H7 (cell line): ENCODE measurements at regions not wholly inside any gene's neighbourhood (a gene's known extent, or its start where the extent isn't known, plus 50 kb on each side); places are given as distances from the start of the nearest gene placed in this dataset.
A peak's percentile ranks its signal among the peaks of the same experiment; 100 is the strongest.

Experiments used
- DNase-seq: peaks from one replicate; pipeline ENCODE4 v3.0.0; 2012
- H3K27me3 ChIP-seq: 2 replicates; pipeline ENCODE4 v1.6.0; 2011; ENCODE audit warnings: mild to moderate bottlenecking, low read length; ENCODE audit not compliant: control insufficient read depth, insufficient read depth
- H3K36me3 ChIP-seq: replicated peaks from 2 replicates; pipeline ENCODE4 v1.5.1; 2011; ENCODE audit warnings: low read length; ENCODE audit not compliant: control insufficient read depth, insufficient read depth
- H3K4me3 ChIP-seq: 2 replicates; pipeline ENCODE4 v1.5.1; 2011; ENCODE audit warnings: low read depth, mild to moderate bottlenecking, control low read depth, low read length, moderate library complexity; ENCODE audit not compliant: insufficient read depth

DNA sequence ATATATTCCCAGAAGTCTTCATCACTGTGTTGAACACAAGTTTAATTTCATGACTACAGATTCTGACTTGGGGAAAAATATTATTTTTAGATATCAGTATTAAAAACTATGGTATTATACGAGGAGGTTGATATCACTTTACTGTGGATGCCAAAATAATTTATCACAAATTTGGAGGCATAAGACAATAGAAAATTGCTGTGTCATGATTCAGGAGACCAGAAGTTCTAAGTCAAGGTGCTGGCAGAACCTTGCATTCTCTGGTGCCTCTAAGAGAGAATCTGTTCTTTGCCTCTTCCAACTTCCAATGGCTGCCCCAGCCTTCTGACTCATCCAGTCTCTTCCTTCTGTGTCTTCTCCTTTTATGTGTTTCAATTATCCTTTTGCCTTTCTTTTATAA lies 325.0 kb upstream of the CNTN4 start:
- Histone ChIP-seq H3K27me3 (no peaks in the 10 kb centered on the region), H3K36me3 (no peaks in the 10 kb centered on the region), H3K4me3 (no peak overlapping the region)
- DNase-seq = no peak

DNA sequence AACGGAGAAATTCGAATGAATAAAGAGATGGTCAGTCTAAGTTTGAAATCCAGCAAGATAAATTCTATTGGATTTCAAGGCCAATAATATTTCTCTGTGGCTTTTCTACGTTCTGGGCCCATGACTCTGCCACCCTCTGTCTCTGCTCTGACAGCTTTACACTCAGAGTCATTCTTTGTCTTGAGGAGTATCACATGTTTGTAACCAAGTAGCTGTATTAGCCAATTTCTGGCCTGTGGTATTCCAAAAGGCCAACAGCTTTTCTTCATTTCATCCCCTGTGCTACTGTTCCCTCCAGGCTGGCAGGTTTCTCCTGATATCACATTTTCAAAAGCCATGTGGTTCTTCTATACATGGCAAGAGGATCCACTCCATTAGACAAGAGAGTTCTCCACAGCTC lies 324.1 kb upstream of the CNTN4 start:
- Histone ChIP-seq H3K4me3 (no peak overlapping the region), H3K27me3 (no peaks in the 10 kb centered on the region), H3K36me3 (no peaks in the 10 kb centered on the region)
- DNase-seq = no peak

DNA sequence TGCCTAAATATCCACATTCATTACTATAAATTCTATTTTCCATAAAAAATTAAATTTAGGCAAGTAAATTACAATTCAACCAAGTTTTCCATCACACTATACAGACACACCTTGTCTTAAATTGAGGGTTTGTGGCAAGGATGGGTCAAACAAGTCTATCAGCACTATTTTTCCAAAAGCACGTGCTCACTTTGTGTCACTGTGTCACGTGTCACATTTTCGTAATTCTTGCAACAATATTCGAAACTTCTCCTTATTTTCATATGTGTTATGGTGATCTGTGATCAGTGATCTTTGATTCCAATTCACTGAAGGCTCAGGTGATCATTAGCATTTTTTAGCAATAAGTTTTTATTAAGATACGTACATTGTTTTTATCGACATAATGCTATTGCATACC lies 323.3 kb upstream of the CNTN4 start:
- no peak overlapping the region for H3K4me3 ChIP-seq
- H3K27me3 ChIP-seq = no peaks in the 10 kb centered on the region
- H3K36me3 ChIP-seq = no peaks in the 10 kb centered on the region
- no peak for DNase-seq

DNA sequence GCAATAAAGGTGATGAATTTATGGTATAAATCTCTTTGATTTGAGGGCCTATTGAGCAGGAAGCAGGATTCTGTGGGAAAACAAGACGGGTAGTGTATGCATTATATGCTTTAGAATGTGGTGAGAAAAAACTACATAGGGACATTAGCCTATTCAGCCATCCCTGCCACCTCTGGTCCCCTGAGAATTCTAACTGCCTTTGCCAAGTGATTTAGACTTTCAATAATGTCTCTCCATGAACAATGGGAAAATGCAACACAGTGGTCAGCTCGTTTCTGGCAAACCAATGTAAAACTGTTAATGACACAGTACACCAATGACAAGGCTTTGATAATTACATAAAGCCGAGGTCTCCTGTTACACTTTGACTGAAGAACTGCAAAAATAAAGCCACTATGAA lies 314.7 kb upstream of the CNTN4 start:
- no peak for DNase-seq
- Histone ChIP-seq H3K4me3 (no peak overlapping the region), H3K27me3 (no peaks in the 10 kb centered on the region), H3K36me3 (no peaks in the 10 kb centered on the region)

DNA sequence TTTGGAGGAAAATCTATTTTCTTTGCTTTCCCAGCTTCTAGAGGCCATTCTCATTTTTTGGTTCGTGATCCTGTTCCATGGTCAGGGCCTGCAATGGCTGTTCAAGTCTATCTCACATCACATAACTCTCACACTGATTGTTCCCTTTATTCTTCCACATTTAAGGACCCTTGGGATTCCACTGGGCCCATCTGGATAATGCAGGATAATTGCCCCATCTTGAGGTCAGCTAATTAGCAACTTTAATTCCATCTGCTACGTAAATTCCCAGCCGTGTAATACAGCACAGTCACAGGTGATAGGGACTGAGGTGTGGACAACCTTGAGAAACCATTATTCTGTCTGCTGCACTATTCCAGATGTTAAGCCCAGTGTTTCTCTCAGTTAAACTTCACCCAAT lies 311.6 kb upstream of the CNTN4 start:
- H3K4me3 ChIP-seq = no peak overlapping the region
- DNase-seq = no peak

DNA sequence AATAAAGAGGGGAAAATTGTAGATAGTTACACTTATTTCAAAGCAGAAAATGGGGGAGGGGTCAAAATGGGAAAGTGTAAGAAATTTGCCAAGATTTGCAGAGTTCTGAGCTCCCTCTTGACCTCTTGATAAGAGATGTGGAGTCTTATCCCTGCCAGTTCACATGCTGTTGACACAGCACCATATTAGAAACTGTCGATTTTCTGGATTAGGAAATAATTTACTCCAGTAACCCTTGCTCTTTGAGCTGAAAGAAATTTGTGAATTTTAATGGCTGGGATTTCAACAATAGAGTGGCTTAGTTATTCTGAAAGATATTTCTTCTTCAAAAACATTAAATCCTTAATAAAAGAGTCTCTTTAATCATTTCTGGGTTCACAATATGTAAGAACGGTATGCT lies 306.2 kb upstream of the CNTN4 start:
- DNase-seq = no peak
- no peak overlapping the region for H3K4me3 ChIP-seq
- H3K36me3 ChIP-seq = no peaks in the 10 kb centered on the region
- H3K27me3 ChIP-seq = no peaks in the 10 kb centered on the region

More for the DNA sequence above, 311.6 kb upstream of the CNTN4 start:
- Histone ChIP-seq H3K27me3 (no peaks in the 10 kb centered on the region), H3K36me3 (no peaks in the 10 kb centered on the region)

DNA sequence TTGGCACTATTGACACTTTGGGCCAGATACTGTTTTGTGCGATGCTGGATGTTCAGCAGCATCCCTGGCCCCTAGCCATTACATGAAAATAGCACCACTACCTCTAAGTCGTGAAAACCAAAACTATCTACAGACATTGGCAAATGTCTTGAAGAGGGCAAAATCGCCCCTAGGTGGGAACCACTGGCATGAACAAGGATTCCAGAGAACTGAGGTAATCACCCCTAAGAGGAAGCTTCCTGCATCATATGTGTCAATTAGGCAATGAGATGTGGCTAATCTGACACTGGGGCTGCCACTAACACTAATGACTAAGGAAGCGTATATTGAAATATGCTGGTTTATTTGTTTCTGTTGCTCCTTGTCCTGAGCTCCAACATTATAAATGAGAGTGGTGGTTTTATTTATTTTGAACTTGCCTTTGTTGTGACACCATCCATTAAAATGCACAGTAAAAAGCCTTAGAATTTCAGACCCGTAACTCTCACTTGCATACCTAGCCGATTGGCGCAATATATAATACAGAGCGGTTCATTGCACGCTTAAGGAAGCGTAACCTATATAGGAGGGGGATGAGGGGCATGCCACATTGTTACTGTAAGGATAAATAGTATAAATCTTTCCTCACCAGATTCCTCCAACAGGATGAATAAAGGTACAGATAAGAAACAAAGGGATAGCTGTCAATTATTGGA lies 299.8 kb upstream of the CNTN4 start:
- Histone ChIP-seq H3K36me3 (no peaks in the 10 kb centered on the region), H3K4me3 (no peak overlapping the region), H3K27me3 (no peaks in the 10 kb centered on the region)
- peak; percentile 6 for DNase-seq

DNA sequence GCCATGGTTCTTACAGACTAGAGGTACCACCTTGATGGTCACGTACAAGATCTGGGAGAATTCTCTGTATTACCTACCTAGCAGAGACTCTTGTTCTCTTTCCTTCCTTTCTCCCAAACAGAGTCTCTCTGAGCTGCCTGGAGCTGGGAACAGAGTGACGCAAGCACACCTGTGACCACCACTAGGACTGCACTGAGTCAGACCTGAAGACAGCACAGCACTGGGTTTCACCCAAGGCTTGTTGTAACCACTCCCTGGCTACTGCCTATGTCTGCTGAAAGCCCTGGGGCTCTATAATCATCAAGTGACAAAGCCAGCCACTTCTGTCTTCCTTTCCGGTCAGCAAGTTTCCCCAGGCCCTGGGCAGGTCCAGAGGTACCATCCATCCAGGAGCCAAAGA lies 293.3 kb upstream of the CNTN4 start:
- Histone ChIP-seq H3K36me3 (no peaks in the 10 kb centered on the region), H3K27me3 (no peaks in the 10 kb centered on the region), H3K4me3 (no peak overlapping the region)
- no peak for DNase-seq

DNA sequence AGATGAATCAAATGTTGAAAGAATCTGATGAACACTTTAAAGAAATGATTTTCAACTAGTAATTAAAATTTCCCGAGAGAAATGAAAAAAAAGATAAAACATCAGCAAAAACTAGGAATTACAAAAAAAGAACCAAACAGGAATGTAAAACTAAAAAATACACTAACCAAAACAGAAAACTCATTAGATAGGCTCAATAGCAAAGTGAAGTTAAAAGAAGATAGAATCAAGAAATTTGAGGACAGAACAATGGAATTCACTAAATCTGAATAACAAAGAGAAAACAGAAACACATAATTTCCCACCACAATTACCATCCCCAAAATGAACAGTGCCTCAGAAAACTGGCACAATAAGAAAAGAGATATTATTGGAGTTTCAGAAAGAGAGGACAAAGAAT lies 290.1 kb upstream of the CNTN4 start:
- DNase-seq = no peak
- Histone ChIP-seq H3K4me3 (no peak overlapping the region), H3K27me3 (no peaks in the 10 kb centered on the region), H3K36me3 (no peaks in the 10 kb centered on the region)

DNA sequence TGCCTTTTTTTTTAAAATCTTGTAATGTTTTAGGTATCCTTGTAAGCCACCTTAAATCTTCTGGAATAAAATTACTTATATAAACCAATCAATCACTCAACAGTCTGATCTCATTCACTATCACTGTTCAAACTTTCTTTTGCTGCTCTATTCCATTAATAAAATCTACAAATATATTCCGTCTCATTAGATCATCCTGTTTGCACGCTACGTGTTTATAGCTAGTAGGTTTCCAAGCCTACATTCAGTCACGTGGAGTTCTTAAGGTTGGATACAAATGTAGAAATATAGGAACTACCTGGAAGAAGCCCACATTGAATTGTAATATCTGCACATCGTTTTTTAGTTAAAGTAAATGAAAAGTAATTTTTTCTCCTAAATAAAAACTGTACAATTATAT lies 274.8 kb upstream of the CNTN4 start:
- no peak for DNase-seq
- no peaks in the 10 kb centered on the region for H3K36me3 ChIP-seq
- H3K4me3 ChIP-seq = no peak overlapping the region
- no peaks in the 10 kb centered on the region for H3K27me3 ChIP-seq

DNA sequence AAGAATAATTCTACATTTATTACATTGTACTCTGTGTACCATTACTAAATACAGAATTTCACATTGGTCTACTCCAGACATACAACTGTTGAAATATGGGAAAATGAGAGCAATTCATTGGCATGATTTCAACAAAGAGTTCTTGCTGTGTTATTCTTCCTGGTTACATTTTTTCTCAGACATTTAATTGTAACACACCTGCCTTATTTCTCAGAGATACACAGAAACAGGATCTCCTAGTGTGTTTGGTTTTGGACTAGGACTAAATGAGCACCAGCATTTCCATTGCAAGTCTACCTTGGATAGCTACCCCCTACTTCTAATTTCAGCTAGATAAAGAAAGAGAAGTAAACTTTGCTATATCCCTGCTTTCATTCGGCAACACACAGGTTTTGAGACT lies 274.3 kb upstream of the CNTN4 start:
- Histone ChIP-seq H3K27me3 (no peaks in the 10 kb centered on the region), H3K4me3 (no peak overlapping the region)
- DNase-seq = no peak

DNA sequence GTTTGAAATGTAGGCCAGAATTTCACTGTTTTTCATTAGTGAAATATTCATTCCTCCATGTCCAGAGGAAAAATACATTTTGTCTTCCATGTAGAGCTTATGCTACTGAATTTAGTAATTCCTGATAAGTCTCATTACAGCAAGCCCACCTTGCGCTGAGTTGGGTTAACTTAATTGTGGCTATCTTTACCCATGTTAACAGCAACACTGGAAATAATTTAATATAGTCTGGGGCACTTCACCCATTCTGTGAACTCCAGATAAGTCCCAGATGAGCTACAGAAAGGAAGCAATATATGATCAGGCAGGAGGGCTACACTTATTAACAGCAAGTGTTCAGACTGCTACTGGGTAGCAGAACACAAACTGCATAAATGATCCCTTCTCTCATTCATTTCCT lies 270.1 kb upstream of the CNTN4 start:
- Histone ChIP-seq H3K4me3 (no peak overlapping the region), H3K36me3 (no peaks in the 10 kb centered on the region), H3K27me3 (no peaks in the 10 kb centered on the region)
- DNase-seq = no peak

More for the DNA sequence above, 274.3 kb upstream of the CNTN4 start:
- H3K36me3 ChIP-seq = no peaks in the 10 kb centered on the region

DNA sequence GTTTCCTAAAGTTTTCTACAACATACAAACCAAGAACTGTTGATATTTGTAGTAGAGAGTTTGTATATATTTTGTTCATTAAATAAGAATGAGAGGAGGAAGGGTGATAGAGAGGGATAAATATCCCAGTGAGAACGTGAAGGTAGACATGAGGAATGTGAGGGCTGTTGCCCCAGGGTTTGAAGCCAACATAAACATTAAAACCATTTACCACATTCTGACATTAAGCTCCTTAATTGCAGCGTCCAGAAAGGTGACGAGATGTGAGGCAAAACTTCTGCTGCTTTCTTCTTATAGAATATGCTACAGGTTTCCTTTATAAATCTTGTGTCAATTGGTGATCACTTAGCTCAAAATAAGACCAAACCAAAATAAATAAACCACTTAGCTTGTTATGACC lies 267.8 kb upstream of the CNTN4 start:
- Histone ChIP-seq H3K4me3 (no peak overlapping the region), H3K36me3 (no peaks in the 10 kb centered on the region), H3K27me3 (no peaks in the 10 kb centered on the region)
- no peak for DNase-seq

DNA sequence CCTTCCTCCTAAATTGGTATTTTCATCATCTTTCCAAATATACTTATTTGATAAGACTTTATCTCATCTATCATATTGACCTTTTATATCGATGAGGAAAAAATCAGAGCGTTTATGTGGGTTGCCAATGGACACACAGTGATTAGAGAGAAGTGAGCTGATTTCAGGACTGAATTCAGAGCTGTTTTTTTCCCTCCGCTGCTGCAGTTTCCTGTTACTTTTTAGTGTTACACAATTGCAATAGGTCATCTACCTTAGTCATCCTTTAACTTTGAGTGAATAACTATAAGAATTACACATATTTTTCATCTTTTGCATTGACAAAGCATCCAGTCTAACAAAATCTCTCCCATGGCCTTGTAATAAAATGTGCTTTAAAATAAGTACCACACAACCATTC lies 266.3 kb upstream of the CNTN4 start:
- H3K4me3 ChIP-seq = no peak overlapping the region
- no peaks in the 10 kb centered on the region for H3K27me3 ChIP-seq
- H3K36me3 ChIP-seq = no peaks in the 10 kb centered on the region
- no peak for DNase-seq

DNA sequence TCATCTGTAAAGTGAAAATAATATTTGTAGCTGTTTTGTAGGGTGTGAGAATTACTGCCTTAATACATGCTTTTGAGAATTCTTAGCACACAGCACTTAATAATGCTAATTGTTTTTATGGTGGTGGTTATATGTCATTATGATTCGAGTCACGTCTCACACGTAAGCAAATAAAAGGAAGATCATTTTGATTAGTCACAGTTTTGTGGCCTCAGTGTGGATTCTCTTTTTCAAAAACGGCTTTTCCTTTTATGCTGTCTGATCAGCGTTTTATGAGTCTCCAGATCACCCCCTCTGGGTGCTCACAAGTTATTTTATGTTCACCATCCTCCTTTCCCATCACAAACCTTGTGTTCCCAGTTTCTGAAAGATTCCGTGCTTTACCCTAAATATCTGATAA lies 255.6 kb upstream of the CNTN4 start:
- H3K27me3 ChIP-seq = no peaks in the 10 kb centered on the region
- no peak overlapping the region for H3K4me3 ChIP-seq
- DNase-seq = no peak
- H3K36me3 ChIP-seq = no peaks in the 10 kb centered on the region

DNA sequence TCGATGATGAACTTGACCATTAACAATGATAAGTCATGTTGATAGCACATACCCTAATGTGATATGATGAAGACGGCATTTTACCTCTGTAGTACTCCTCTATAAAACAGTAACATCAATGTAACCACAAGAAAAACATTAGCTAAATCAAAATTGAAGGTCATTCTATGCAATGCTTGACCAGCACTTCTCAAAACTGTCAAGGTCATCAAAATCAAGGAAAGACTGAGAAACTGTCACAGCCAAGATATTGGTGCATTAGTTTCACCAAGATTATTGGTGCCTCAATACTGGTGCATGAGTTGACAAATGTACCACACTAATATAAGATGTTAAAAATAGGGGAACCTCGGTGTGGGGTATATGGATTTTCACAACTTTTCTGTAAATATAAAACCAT lies 251.1 kb upstream of the CNTN4 start:
- no peaks in the 10 kb centered on the region for H3K27me3 ChIP-seq
- DNase-seq = no peak

More for the DNA sequence above, 251.1 kb upstream of the CNTN4 start:
- Histone ChIP-seq H3K36me3 (no peaks in the 10 kb centered on the region), H3K4me3 (no peak overlapping the region)
